ENCODE measurements at regions not wholly inside any gene's neighbourhood (a gene's known extent, or its start where the extent isn't known, plus 50 kb on each side); places are given as distances from the start of the nearest gene placed in this dataset.

GRCh38 chr15:79700951-79701480, 195.8 kb downstream of the MTHFS start:
- DNase-seq (ENCODE audit: low spot score): no peak
- CTCF ChIA-PET: interaction anchor here (0.8 kb wide), 1 partner anchor 105 kb away, joined by 3 read pairs; no protein-coding TSS in a partner anchor
- TF ChIP-seq, protein P1, sequence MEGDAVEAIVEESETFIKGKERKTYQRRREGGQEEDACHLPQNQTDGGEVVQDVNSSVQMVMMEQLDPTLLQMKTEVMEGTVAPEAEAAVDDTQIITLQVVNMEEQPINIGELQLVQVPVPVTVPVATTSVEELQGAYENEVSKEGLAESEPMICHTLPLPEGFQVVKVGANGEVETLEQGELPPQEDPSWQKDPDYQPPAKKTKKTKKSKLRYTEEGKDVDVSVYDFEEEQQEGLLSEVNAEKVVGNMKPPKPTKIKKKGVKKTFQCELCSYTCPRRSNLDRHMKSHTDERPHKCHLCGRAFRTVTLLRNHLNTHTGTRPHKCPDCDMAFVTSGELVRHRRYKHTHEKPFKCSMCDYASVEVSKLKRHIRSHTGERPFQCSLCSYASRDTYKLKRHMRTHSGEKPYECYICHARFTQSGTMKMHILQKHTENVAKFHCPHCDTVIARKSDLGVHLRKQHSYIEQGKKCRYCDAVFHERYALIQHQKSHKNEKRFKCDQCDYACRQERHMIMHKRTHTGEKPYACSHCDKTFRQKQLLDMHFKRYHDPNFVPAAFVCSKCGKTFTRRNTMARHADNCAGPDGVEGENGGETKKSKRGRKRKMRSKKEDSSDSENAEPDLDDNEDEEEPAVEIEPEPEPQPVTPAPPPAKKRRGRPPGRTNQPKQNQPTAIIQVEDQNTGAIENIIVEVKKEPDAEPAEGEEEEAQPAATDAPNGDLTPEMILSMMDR (conservative IDR thresholded peaks at IDR 0.05; ENCODE audit: low read depth): no peak
- POLR2A ChIA-PET (ENCODE audit: low non-redundant PET): no interaction called here
- no peak overlapping the region for H3K27ac ChIP-seq

- POLR2A ChIA-PET (ENCODE audit: low non-redundant PET): no interaction called here
- CTCF ChIA-PET: no interaction called here
- H3K27ac ChIP-seq: no peak overlapping the region
- DNase-seq (ENCODE audit: low spot score): no peak
- TF ChIP-seq, protein P1 (conservative IDR thresholded peaks at IDR 0.05; ENCODE audit: low read depth): no peak
Measured at GRCh38 chr15:79702621-79703020, 194.2 kb downstream of the MTHFS start.

DNA sequence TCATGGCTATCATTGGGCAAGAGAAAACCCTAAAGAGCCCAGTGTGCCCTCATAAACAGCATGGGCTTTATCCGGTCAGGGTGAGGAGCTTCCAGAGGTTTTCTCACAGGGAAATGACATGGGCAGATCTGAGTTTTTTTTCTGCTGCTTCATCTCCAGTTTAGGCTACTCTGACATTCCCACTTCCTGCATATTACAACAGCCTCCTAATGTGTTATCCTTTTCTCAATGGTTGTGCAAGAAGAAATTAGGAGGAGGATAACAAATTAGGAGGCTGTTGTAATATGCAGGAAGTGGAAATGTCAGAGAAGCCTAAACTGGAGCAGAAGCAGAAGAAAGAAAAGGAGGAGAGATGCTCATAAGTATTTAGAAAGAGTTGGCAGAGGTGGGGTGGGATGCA, 175.6 kb downstream of the MTHFS start:
- POLR2A ChIA-PET (ENCODE audit: low non-redundant PET): no interaction called here
- TF ChIP-seq, protein P1 (conservative IDR thresholded peaks at IDR 0.05; ENCODE audit: low read depth): no peak
- H3K27ac ChIP-seq: no peak overlapping the region
- no peak for DNase-seq (ENCODE audit: low spot score)
- CTCF ChIA-PET: no interaction called here

DNA sequence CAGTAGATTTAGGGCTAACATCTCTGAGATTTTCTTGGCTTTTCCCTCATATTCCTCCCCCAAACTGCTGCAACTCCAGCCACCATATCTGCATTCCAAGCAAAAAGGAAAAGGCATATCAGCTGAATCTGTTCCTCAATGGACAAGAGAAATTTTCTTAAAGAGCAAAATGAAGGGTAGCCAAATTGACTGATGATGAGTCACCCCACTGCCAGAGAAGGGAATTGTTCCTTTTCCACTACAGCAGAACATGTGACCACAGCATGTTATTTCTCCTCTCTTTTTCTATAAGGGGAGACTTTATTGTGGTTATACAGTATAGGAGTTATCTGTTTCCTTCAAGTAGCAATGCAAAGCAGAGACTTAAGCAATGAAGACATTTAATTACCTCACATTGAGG, 172.5 kb downstream of the MTHFS start:
- TF ChIP-seq, protein P1 (conservative IDR thresholded peaks at IDR 0.05; ENCODE audit: low read depth): no peak
- H3K27ac ChIP-seq: no peak overlapping the region
- POLR2A ChIA-PET (ENCODE audit: low non-redundant PET): no interaction called here
- DNase-seq (ENCODE audit: low spot score): no peak
- CTCF ChIA-PET: interaction anchor here (0.6 kb wide), 1 partner anchor 1616 kb away, joined by 4 read pairs; no protein-coding TSS in a partner anchor

GRCh38 chr15:79724804-79725203, 172.0 kb downstream of the MTHFS start:
- CTCF ChIA-PET: interaction anchor here (0.6 kb wide), 1 partner anchor 1617 kb away, joined by 4 read pairs; no protein-coding TSS in a partner anchor
- DNase-seq (ENCODE audit: low spot score): no peak
- no peak overlapping the region for H3K27ac ChIP-seq
- POLR2A ChIA-PET (ENCODE audit: low non-redundant PET): no interaction called here
- TF ChIP-seq, protein P1 (conservative IDR thresholded peaks at IDR 0.05; ENCODE audit: low read depth): no peak

- TF ChIP-seq, protein P1 (conservative IDR thresholded peaks at IDR 0.05; ENCODE audit: low read depth): no peak
- ChIA-PET CTCF (no interaction called here), POLR2A (ENCODE audit: low non-redundant PET) (no interaction called here)
- H3K27ac ChIP-seq: no peak overlapping the region
- no peak for DNase-seq (ENCODE audit: low spot score)
Measured at GRCh38 chr15:79728867-79729266, 167.9 kb downstream of the MTHFS start.

Data from RWPE1 (cell line).